Inflammatory macrophage (primary cell): ENCODE measurements at regions not wholly inside any gene's neighbourhood (a gene's known extent, or its start where the extent isn't known, plus 50 kb on each side); places are given as distances from the start of the nearest gene placed in this dataset.

Experiments
- DNase-seq, 2 donors: peaks; one replicate each; pipeline ENCODE4 v3.0.0-alpha.2; 2020 to 2022

- DNase-seq: no peak
Measured at GRCh38 chr13:59587971-59588716, 575.6 kb downstream of the DIAPH3 start.

DNA sequence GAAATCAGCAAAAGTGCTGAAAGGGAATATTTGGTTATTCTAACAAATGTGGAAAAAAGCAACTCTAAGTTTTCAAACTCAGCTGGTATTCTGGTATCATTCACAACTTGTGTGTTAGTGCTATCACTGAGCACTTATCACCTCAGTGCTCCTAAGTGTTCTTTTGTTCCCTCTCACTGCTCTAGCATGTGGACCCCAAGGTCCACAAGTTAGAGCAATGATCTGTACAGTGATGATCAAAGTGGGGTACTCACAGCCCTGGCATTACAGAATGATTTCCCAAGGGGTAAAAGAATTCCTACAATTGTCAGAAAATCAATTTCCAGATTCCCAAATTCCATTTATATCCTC is 575.0 kb downstream of the DIAPH3 start:
- DNase-seq: no peak

DNA sequence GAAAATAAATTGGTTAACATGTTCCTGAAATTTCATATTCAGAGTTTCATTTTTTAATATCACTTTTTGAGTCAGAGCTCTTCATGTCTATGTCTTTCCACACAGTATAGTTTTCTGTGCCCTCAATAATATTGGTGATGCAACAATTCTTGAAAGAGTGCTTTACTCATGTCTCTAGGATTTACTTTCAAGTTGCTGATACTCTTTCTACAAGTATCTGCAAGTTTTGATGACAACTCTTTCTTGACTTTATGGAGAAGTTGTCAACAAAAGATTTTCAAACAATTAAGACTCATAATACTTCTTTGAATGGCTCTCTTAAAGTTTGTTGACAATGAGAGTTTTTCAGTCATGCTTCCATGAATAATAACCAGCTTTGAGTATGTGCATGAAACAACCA is 561.7 kb downstream of the DIAPH3 start:
- DNase-seq: no peak

GRCh38 chr13:59603646-59604045 is 560.1 kb downstream of the DIAPH3 start:
- DNase-seq: no peak

GRCh38 chr13:59607172-59607571 is 556.6 kb downstream of the DIAPH3 start:
- no peak for DNase-seq

GRCh38 chr13:59607780-59608233 is 555.9 kb downstream of the DIAPH3 start:
- DNase-seq: no peak

GRCh38 chr13:59609421-59609820 is 554.3 kb downstream of the DIAPH3 start:
- DNase-seq: no peak
